Neuron (in vitro differentiated cells): ENCODE measurements at regions not wholly inside any gene's neighbourhood (a gene's known extent, or its start where the extent isn't known, plus 50 kb on each side); places are given as distances from the start of the nearest gene placed in this dataset.
"Not testable (repeated sequence)": the region's sequence is repeated elsewhere in the genome, so short reads cannot be mapped to it uniquely, and the experiment has no call there.

Experiments used
- H2AFZ ChIP-seq: one replicate; pipeline ENCODE4 v1.6.1; 2013; ENCODE audit warnings: low read depth, mild to moderate bottlenecking, inconsistent platforms, low read length, moderate library complexity
- H3K27me3 ChIP-seq: one replicate; pipeline ENCODE4 v1.6.1; 2013; ENCODE audit warnings: low read length; ENCODE audit not compliant: insufficient read depth
- H3K36me3 ChIP-seq: one replicate; pipeline ENCODE4 v1.6.1; 2013; ENCODE audit warnings: low read length; ENCODE audit not compliant: insufficient read depth
- H3K4me1 ChIP-seq: one replicate; pipeline ENCODE4 v1.6.1; 2013; ENCODE audit warnings: low read length; ENCODE audit not compliant: insufficient read depth
- H3K4me3 ChIP-seq: 2 replicates; pipeline ENCODE4 v1.5.1; 2013; ENCODE audit warnings: mild to moderate bottlenecking, low read length, moderate library complexity
- H3K9me3 ChIP-seq: one replicate; pipeline ENCODE4 v1.6.1; 2013; ENCODE audit warnings: low read length

GRCh38 chr13:63773476-63773875 lies 2357.8 kb upstream of the PCDH20 start:
- H3K27me3 ChIP-seq = no peaks in the 10 kb centered on the region
- H3K36me3 ChIP-seq = no peaks in the 10 kb centered on the region
- no peak overlapping the region for H3K4me3 ChIP-seq
- no peak overlapping the region for H2AFZ ChIP-seq
- H3K4me1 ChIP-seq = no peaks in the 10 kb centered on the region
- H3K9me3 ChIP-seq = no peaks in the 10 kb centered on the region

- not testable (repeated sequence) for H3K9me3 ChIP-seq, H3K27me3 ChIP-seq, H2AFZ ChIP-seq, H3K36me3 ChIP-seq, H3K4me1 ChIP-seq, H3K4me3 ChIP-seq
These were observed 2342.0 kb upstream of the PCDH20 start for GRCh38 chr13:63757683-63758082.

GRCh38 chr13:63749857-63750256 lies 2334.2 kb upstream of the PCDH20 start:
- not testable (repeated sequence) for H3K9me3 ChIP-seq, H3K36me3 ChIP-seq, H3K27me3 ChIP-seq, H3K4me3 ChIP-seq, H3K4me1 ChIP-seq, H2AFZ ChIP-seq

DNA sequence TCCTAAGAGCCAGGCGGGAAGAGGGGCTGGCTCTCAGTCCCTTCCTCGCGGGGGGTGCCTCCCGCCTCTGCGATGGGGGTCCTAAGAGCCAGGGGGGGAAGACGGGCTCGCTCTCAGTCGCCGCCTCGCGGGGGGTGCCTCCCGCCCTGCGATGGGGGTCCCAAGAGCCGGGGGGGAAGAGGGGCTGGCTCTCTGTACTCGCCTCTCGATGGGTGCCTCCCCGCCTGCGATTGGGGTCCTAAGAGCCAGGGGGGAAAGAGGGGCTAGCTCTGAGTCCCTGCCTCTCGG lies 2326.1 kb upstream of the PCDH20 start:
- not testable (repeated sequence) for H3K36me3 ChIP-seq, H3K4me3 ChIP-seq, H3K27me3 ChIP-seq, H2AFZ ChIP-seq, H3K4me1 ChIP-seq, H3K9me3 ChIP-seq

DNA sequence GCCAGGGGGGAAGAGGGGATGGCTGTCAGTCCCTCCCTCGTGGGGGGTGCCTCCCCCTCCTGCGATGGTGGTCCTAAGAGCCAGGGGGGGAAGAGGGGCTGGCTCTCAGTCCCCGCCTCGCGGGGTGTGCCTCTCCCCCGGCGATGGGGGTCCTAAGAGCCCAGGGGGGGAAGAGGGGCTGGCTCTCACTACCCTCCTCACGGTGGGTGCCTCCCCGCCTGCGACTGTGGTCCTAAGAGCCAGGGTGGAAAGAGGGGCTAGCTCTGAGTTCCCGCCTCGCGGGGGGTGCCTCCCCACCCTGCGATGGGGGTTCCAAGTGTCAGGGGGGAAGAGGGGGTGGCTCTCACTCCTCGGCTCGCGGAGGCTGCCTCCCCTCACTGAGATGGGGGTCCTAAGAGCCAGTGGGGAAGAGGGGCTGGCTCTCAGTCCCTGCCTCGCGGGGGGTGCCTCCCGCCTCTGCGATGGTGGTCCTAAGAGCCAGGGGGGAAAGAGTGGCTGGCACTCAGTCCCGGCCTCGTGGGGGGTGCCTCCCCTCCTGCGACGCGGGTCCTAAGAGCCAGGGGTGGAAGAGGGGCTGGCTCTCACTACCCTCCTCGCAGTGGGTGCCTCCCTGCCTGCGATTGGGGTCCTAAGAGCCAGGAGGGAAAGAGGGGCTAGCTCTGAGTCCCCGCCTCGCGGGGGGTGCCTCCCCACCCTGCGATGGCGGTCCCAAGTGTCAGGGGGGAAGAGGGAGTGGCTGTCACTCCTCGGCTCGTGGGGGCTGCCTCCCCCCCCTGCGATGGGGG lies 2325.6 kb upstream of the PCDH20 start:
- no peaks in the 10 kb centered on the region for H3K27me3 ChIP-seq
- no peak overlapping the region for H3K4me3 ChIP-seq
- no peaks in the 10 kb centered on the region for H3K9me3 ChIP-seq
- H3K4me1 ChIP-seq = no peaks in the 10 kb centered on the region
- no peak overlapping the region for H2AFZ ChIP-seq
- H3K36me3 ChIP-seq = no peaks in the 10 kb centered on the region

DNA sequence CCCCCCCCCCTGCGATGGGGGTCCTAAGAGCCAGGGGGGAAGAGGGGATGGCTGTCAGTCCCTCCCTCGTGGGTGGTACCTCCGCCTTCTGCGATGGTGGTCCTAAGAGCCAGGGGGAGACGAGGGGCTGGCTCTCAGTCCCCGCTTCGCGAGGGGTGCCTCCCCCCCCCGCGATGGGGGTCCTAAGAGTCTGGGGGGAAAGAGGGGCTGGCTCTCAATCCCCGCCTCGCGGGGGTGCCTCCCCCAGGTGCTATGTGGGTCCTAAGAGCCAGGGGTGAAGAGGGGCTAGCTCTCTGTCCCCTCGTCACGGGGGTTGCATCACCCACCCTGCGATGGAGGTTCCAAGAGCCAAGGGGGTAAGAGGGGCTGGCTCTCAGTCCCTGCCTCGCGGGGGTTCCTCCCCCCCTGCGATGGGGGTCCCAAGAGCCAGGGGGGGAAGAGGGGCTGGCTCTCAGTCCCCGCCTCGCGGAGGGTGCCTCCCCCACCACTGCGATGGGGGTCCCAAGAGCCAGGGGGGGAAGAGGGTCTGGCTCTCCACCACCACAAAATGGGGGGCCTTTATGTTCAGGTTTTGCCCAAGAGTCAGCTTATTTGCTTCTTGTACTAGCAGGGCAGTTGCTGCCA lies 2323.6 kb upstream of the PCDH20 start:
- H3K36me3 ChIP-seq, H2AFZ ChIP-seq, H3K9me3 ChIP-seq, H3K4me1 ChIP-seq, H3K27me3 ChIP-seq, H3K4me3 ChIP-seq: not testable (repeated sequence)

DNA sequence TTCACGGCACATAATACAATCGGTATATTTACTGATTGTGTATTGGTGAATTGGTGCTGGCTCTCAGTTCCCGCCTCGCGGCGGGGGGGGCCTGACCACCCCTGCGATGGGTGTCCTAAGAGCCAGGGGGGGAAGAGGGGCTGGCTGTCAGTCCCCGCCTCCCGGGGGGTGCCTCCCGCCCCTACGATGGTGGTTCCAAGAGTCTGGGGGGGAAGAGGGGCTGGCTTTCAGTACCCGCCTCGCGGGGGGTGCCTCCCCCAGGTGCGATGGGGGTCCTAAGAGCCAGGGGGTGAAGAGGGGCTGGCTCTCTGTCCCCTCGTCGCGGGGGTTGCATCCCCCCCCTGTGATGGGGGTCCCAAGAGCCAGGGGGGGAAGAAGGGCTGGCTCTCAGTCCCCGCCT lies 2321.8 kb upstream of the PCDH20 start:
- H3K4me3 ChIP-seq = no peak overlapping the region
- no peaks in the 10 kb centered on the region for H3K9me3 ChIP-seq
- H3K36me3 ChIP-seq = no peaks in the 10 kb centered on the region
- H3K27me3 ChIP-seq = no peaks in the 10 kb centered on the region
- H3K4me1 ChIP-seq = no peaks in the 10 kb centered on the region
- no peak overlapping the region for H2AFZ ChIP-seq

- H3K27me3 ChIP-seq = no peaks in the 10 kb centered on the region
- H2AFZ ChIP-seq = no peak overlapping the region
- H3K4me3 ChIP-seq = no peak overlapping the region
- no peaks in the 10 kb centered on the region for H3K4me1 ChIP-seq
- H3K9me3 ChIP-seq = no peaks in the 10 kb centered on the region
- no peaks in the 10 kb centered on the region for H3K36me3 ChIP-seq
These were observed 2316.2 kb upstream of the PCDH20 start for GRCh38 chr13:63731896-63732295.

DNA sequence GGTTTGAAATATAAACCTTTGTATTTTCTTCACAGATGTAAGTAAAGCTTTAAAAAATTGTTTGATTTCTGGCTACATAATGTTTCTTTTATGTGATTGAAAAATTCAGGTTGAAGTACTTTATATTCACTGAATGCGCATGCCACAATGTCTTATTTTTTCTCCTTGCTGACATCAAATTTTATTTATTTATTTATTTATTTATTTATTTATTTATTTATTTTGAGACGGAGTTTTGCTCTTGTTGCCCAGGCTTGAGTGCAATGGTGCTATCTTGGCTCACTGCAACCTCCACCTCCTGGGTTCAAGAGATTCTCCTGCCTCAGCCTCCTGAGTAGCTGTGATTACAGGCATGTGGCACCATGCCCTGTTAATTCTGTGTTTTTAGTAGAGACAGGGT lies 2296.5 kb upstream of the PCDH20 start:
- H3K4me1 ChIP-seq, H3K36me3 ChIP-seq, H2AFZ ChIP-seq, H3K9me3 ChIP-seq, H3K27me3 ChIP-seq, H3K4me3 ChIP-seq: not testable (repeated sequence)

DNA sequence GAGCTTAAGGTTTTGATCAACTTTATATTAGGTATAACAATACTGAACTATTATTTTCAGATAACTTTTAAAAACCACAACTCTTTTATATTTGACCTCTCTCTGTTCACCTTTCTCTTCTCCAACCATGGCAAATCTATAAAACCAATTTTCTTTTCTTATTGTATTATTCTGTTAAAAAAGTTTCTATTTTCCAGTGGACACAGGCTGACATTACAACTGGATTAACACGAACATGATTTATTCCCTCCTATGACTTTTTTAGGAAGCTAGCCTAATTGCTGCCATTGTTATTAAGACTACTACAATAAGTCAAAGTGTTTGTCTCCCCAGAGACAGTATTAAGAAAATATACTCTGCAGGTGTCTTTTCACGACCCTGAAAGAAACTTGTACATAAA lies 2291.1 kb upstream of the PCDH20 start:
- H3K4me1 ChIP-seq = no peaks in the 10 kb centered on the region
- H3K36me3 ChIP-seq = no peaks in the 10 kb centered on the region
- H3K9me3 ChIP-seq = no peaks in the 10 kb centered on the region
- H3K4me3 ChIP-seq = no peak overlapping the region
- no peaks in the 10 kb centered on the region for H3K27me3 ChIP-seq
- no peak overlapping the region for H2AFZ ChIP-seq

DNA sequence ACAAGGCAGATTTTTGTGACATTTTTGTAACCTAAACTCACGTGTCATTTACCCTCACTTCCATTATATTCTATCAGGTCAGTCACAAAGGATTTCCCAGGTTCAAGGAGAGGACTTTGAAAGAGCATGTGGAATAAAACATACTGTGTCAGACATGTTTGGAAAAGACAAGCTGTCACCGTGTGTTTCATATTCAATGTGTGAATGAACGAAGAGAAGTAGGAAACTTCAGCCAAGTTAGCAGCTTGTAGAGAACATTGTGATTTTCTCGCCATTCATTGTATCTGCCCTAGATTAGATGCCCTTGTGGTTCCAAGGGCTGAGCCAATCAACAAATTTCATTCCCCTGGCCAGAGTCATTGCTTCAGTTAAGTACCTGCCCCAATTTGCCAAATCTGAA lies 2288.9 kb upstream of the PCDH20 start:
- Histone ChIP-seq H2AFZ (no peak overlapping the region), H3K27me3 (no peaks in the 10 kb centered on the region), H3K36me3 (no peaks in the 10 kb centered on the region), H3K4me1 (no peaks in the 10 kb centered on the region), H3K9me3 (no peaks in the 10 kb centered on the region), H3K4me3 (no peak overlapping the region)

- Histone ChIP-seq H3K4me3 (no peak overlapping the region), H3K9me3 (no peaks in the 10 kb centered on the region), H3K36me3 (no peaks in the 10 kb centered on the region), H3K4me1 (no peaks in the 10 kb centered on the region), H2AFZ (no peak overlapping the region), H3K27me3 (no peaks in the 10 kb centered on the region)
These were observed 2284.7 kb upstream of the PCDH20 start for GRCh38 chr13:63700350-63700749.

DNA sequence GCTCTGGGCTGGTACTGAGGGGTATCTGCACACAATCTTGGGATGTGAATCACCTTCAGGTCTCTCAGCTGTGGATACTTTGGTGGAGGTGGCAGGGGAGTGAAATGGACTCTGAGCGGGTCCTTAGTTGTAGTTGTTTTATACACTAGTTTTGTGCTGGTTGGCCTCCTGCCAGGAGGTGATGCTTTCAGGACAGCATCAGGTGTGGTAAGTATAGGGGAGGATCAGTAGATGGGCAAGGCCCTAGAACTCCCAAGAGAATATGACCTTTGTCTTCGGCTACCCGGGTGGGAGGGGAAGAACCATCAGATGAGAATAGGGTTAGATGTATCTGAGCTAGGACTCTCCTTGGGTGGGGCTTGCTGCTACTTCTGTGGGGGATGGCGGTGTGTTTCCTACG lies 2284.3 kb upstream of the PCDH20 start:
- Histone ChIP-seq H3K4me1 (no peaks in the 10 kb centered on the region), H2AFZ (no peak overlapping the region), H3K4me3 (no peak overlapping the region), H3K27me3 (no peaks in the 10 kb centered on the region), H3K36me3 (no peaks in the 10 kb centered on the region), H3K9me3 (no peaks in the 10 kb centered on the region)

GRCh38 chr13:63696055-63696454 lies 2280.4 kb upstream of the PCDH20 start:
- H3K36me3 ChIP-seq = no peaks in the 10 kb centered on the region
- H3K4me1 ChIP-seq = no peaks in the 10 kb centered on the region
- no peak overlapping the region for H3K4me3 ChIP-seq
- H3K9me3 ChIP-seq = peaks cover 2% of the 10 kb centered on the region
- H3K27me3 ChIP-seq = no peaks in the 10 kb centered on the region
- H2AFZ ChIP-seq = no peak overlapping the region
